C4-2B (cell line): ENCODE measurements at regions not wholly inside any gene's neighbourhood (a gene's known extent, or its start where the extent isn't known, plus 50 kb on each side); places are given as distances from the start of the nearest gene placed in this dataset.

Experiments used
- ZFX ChIP-seq: fragments of 450-650 bp; IDR thresholded peaks from 2 replicates; pipeline ENCODE4 v1.6.1; 2017
- TF ChIP-seq, protein P1 (sequence below): fragments of 450-650 bp; conservative IDR thresholded peaks from 2 replicates; pipeline ENCODE4 v1.5.1; 2017; ENCODE audit warnings: mild to moderate bottlenecking

DNA sequence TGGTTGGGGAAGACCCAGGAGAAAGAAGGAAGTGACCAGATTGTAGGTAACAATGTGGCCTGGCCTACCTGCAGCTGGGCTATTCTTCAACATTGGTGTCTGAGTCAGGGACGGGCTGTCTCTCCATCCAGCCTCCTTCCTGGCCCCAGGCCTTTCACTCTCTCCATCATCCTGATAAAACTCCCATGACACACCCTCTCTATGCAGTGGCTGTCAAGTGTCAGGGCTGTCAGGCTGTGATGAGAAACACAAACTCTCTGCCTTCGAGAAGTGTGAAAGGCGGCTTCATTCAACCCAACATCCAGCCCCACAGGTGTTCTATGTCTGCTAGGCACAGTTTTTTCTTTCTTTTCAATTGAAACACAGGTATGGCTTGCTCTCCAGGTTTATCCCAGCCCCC is 153.3 kb upstream of the VSTM2B start:
- TF ChIP-seq, protein P1, sequence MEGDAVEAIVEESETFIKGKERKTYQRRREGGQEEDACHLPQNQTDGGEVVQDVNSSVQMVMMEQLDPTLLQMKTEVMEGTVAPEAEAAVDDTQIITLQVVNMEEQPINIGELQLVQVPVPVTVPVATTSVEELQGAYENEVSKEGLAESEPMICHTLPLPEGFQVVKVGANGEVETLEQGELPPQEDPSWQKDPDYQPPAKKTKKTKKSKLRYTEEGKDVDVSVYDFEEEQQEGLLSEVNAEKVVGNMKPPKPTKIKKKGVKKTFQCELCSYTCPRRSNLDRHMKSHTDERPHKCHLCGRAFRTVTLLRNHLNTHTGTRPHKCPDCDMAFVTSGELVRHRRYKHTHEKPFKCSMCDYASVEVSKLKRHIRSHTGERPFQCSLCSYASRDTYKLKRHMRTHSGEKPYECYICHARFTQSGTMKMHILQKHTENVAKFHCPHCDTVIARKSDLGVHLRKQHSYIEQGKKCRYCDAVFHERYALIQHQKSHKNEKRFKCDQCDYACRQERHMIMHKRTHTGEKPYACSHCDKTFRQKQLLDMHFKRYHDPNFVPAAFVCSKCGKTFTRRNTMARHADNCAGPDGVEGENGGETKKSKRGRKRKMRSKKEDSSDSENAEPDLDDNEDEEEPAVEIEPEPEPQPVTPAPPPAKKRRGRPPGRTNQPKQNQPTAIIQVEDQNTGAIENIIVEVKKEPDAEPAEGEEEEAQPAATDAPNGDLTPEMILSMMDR = no peak
- TF ChIP-seq ZFX = no peak
